ENCODE measurements at regions not wholly inside any gene's neighbourhood (a gene's known extent, or its start where the extent isn't known, plus 50 kb on each side); places are given as distances from the start of the nearest gene placed in this dataset.
"Not testable (repeated sequence)": the region's sequence is repeated elsewhere in the genome, so short reads cannot be mapped to it uniquely, and the experiment has no call there.

GRCh38 chr6:1197309-1197708, 114.6 kb upstream of the FOXQ1 start:
- no peak for DNase-seq

- DNase-seq = no peak
Measured at GRCh38 chr6:1191141-1191630, 120.7 kb upstream of the FOXQ1 start.

GRCh38 chr6:1190366-1190765, 121.5 kb upstream of the FOXQ1 start:
- DNase-seq = no peak

GRCh38 chr6:1188199-1188598, 123.7 kb upstream of the FOXQ1 start:
- no peak for DNase-seq

- no peak for DNase-seq
Measured at GRCh38 chr6:1187293-1188131, 124.4 kb upstream of the FOXQ1 start.

GRCh38 chr6:1184318-1184717, 127.6 kb upstream of the FOXQ1 start:
- DNase-seq = no peak

- DNase-seq = no peak
Measured at GRCh38 chr6:1182722-1183521, 129.0 kb upstream of the FOXQ1 start.

GRCh38 chr6:1181939-1182605, 129.8 kb upstream of the FOXQ1 start:
- DNase-seq = no peak

GRCh38 chr6:1179571-1180459, 132.1 kb upstream of the FOXQ1 start:
- no peak for DNase-seq

- DNase-seq = no peak
Measured at GRCh38 chr6:1178590-1178989, 133.3 kb upstream of the FOXQ1 start.

- no peak for DNase-seq
Measured at GRCh38 chr6:1176567-1176966, 135.3 kb upstream of the FOXQ1 start.

- no peak for DNase-seq
Measured at GRCh38 chr6:1175877-1176276, 136.0 kb upstream of the FOXQ1 start.

- DNase-seq = no peak
Measured at GRCh38 chr6:1170794-1171193, 141.1 kb upstream of the FOXQ1 start.

- DNase-seq = no peak
Measured at GRCh38 chr6:1164600-1164999, 147.3 kb upstream of the FOXQ1 start.

GRCh38 chr6:1163501-1163900, 148.4 kb upstream of the FOXQ1 start:
- no peak for DNase-seq

- DNase-seq = peak; percentile 45
Measured at GRCh38 chr6:1162367-1163275, 149.3 kb upstream of the FOXQ1 start.

GRCh38 chr6:1156411-1156810, 155.5 kb upstream of the FOXQ1 start:
- DNase-seq = not testable (repeated sequence)

- no peak for DNase-seq
Measured at GRCh38 chr6:1153696-1154245, 158.1 kb upstream of the FOXQ1 start.

- DNase-seq = no peak
Measured at GRCh38 chr6:1146500-1146899, 165.4 kb upstream of the FOXQ1 start.

- DNase-seq = no peak
Measured at GRCh38 chr6:1145768-1146218, 166.1 kb upstream of the FOXQ1 start.

Data from OCI-M1 (cell line).